OCI-LY7 (cell line): ENCODE measurements at regions not wholly inside any gene's neighbourhood (a gene's known extent, or its start where the extent isn't known, plus 50 kb on each side); places are given as distances from the start of the nearest gene placed in this dataset.

Experiments
- BruUV-seq: library from RNA; stranded (reverse); fragments of 400-500 nt; replicated peaks from 2 replicates; lab custom pipeline; 2021; lab: Mats Ljungman, UMichigan
- CTCF ChIA-PET: fragments of 300-600 bp; sonication (Branson Sonifier 250); formaldehyde crosslinking; loops from one replicate; lab custom pipeline; 2022; ENCODE audit warnings: antibody characterized with exemption; ENCODE audit not compliant: unreplicated experiment; lab: Charles Lee
- POLR2A ChIA-PET: fragments of 300-600 bp; sonication (Branson Sonifier 250); formaldehyde crosslinking; loops from one replicate; lab custom pipeline; 2022; ENCODE audit warnings: antibody characterized with exemption; lab: Charles Lee
- DNase-seq: peaks from one replicate; pipeline ENCODE4 v3.0.0-alpha.2; 2015; ENCODE audit warnings: low spot score
- H2AFZ ChIP-seq: fragments of 200-600 bp; sonication (generic), shearing (Covaris generic); 2 replicates; pipeline ENCODE4 v1.6.1; 2014; ENCODE audit warnings: mild to moderate bottlenecking, antibody characterized with exemption, low read length, moderate library complexity
- H3K27ac ChIP-seq: fragments of 200-600 bp; sonication (generic); 2 replicates; pipeline ENCODE4 v1.5.1; 2014; ENCODE audit warnings: mixed run types, low read depth, mild to moderate bottlenecking, moderate library complexity, low read length, inconsistent platforms; ENCODE audit not compliant: poor library complexity, severe bottlenecking
- H3K36me3 ChIP-seq: fragments of 200-600 bp; sonication (generic); 2 replicates; pipeline ENCODE4 v1.6.1; 2014; ENCODE audit warnings: mild to moderate bottlenecking, antibody characterized with exemption, low read length, moderate library complexity, mixed read lengths; ENCODE audit not compliant: insufficient read depth
- H3K4me1 ChIP-seq: fragments of 200-600 bp; sonication (generic); 2 replicates; pipeline ENCODE4 v1.5.1; 2014; ENCODE audit warnings: mild to moderate bottlenecking, low read length; ENCODE audit not compliant: insufficient read depth, poor library complexity, severe bottlenecking
- H3K4me2 ChIP-seq: fragments of 200-600 bp; sonication (generic); 2 replicates; pipeline ENCODE4 v1.6.1; 2014; ENCODE audit warnings: mild to moderate bottlenecking, low read length
- H3K4me3 ChIP-seq: fragments of 200-600 bp; sonication (generic); 2 replicates; pipeline ENCODE4 v1.5.1; 2014; ENCODE audit warnings: mild to moderate bottlenecking, low read depth, low read length; ENCODE audit not compliant: poor library complexity, severe bottlenecking
- H3K79me2 ChIP-seq: fragments of 200-600 bp; sonication (generic); 2 replicates; pipeline ENCODE4 v1.6.1; 2016; ENCODE audit warnings: low read depth, mild to moderate bottlenecking, low read length, moderate library complexity, mixed read lengths; ENCODE audit not compliant: insufficient read depth
- H3K9me2 ChIP-seq: fragments of 200-600 bp; sonication (generic); 2 replicates; pipeline ENCODE4 v1.6.1; 2016; ENCODE audit warnings: mild to moderate bottlenecking, low read length, mixed read lengths; ENCODE audit not compliant: insufficient read depth
- H3K9me3 ChIP-seq: fragments of 200-600 bp; sonication (generic); 2 replicates; pipeline ENCODE4 v1.6.1; 2014; ENCODE audit warnings: mild to moderate bottlenecking, mixed run types, low read length, mixed read lengths
- H4K20me1 ChIP-seq: fragments of 200-600 bp; sonication (generic); 2 replicates; pipeline ENCODE4 v1.6.1; 2014; ENCODE audit warnings: mild to moderate bottlenecking, antibody characterized with exemption, low read length, moderate library complexity, mixed read lengths; ENCODE audit not compliant: insufficient read depth
- EZH2phosphoT487 ChIP-seq: fragments of 200-600 bp; sonication (generic); IDR thresholded peaks from 2 replicates; pipeline ENCODE4 v1.6.1; 2018; ENCODE audit warnings: low read depth, borderline replicate concordance, mild to moderate bottlenecking, mixed run types, antibody characterized with exemption, low read length, moderate library complexity, mixed read lengths
- intact Hi-C: fragments of 100-400 bp; cut with micrococcal nuclease; formaldehyde crosslinking; loops from one replicate; pipeline ENCODE4 v1.10.0; 2022; ENCODE audit not compliant: unreplicated experiment
- TF ChIP-seq, protein P1 (sequence below): fragments of 200-600 bp; sonication (generic); conservative IDR thresholded peaks from 2 replicates; pipeline ENCODE4 v1.5.1; 2014; ENCODE audit warnings: mild to moderate bottlenecking, antibody characterized with exemption, low read length, moderate library complexity, mixed read lengths

GRCh38 chr4:165698272-165698671, 174.8 kb upstream of the TLL1 start:
- TF ChIP-seq EZH2phosphoT487, result no peak
- TF ChIP-seq, protein P1, sequence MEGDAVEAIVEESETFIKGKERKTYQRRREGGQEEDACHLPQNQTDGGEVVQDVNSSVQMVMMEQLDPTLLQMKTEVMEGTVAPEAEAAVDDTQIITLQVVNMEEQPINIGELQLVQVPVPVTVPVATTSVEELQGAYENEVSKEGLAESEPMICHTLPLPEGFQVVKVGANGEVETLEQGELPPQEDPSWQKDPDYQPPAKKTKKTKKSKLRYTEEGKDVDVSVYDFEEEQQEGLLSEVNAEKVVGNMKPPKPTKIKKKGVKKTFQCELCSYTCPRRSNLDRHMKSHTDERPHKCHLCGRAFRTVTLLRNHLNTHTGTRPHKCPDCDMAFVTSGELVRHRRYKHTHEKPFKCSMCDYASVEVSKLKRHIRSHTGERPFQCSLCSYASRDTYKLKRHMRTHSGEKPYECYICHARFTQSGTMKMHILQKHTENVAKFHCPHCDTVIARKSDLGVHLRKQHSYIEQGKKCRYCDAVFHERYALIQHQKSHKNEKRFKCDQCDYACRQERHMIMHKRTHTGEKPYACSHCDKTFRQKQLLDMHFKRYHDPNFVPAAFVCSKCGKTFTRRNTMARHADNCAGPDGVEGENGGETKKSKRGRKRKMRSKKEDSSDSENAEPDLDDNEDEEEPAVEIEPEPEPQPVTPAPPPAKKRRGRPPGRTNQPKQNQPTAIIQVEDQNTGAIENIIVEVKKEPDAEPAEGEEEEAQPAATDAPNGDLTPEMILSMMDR, result no peak

GRCh38 chr4:165699055-165699454, 174.0 kb upstream of the TLL1 start:
- H4K20me1 ChIP-seq, result no peaks in the 10 kb centered on the region
- TF ChIP-seq, protein P1, result no peak
- no peak for TF ChIP-seq EZH2phosphoT487
- no peaks in the 10 kb centered on the region for H3K4me1 ChIP-seq
- H3K79me2 ChIP-seq, result no peaks in the 10 kb centered on the region
- H2AFZ ChIP-seq, result no peak overlapping the region
- no peak for DNase-seq
- no peak overlapping the region for H3K27ac ChIP-seq
- H3K36me3 ChIP-seq, result no peaks in the 10 kb centered on the region
- POLR2A ChIA-PET, result no interaction called here
- H3K9me2 ChIP-seq, result no peaks in the 10 kb centered on the region
- CTCF ChIA-PET, result no interaction called here
- H3K4me2 ChIP-seq, result no peak overlapping the region
- intact Hi-C loops, result no loop called here
- no peaks in the 10 kb centered on the region for H3K9me3 ChIP-seq
- no TSS peak for BruUV-seq
- no peak overlapping the region for H3K4me3 ChIP-seq

More at GRCh38 chr4:165698272-165698671, 174.8 kb upstream of the TLL1 start:
- Histone ChIP-seq H3K4me2 (no peak overlapping the region), H3K4me1 (no peaks in the 10 kb centered on the region), H3K4me3 (no peak overlapping the region), H3K9me2 (no peaks in the 10 kb centered on the region), H2AFZ (no peak overlapping the region), H4K20me1 (no peaks in the 10 kb centered on the region), H3K36me3 (no peaks in the 10 kb centered on the region), H3K9me3 (no peaks in the 10 kb centered on the region), H3K27ac (no peak overlapping the region), H3K79me2 (no peaks in the 10 kb centered on the region)
- intact Hi-C loops, result no loop called here
- ChIA-PET CTCF (no interaction called here), POLR2A (no interaction called here)
- no TSS peak for BruUV-seq
- no peak for DNase-seq

GRCh38 chr4:165700855-165701254, 172.2 kb upstream of the TLL1 start:
- Histone ChIP-seq H3K4me1 (no peaks in the 10 kb centered on the region), H3K36me3 (no peaks in the 10 kb centered on the region), H3K79me2 (no peaks in the 10 kb centered on the region), H2AFZ (no peak overlapping the region), H3K4me3 (no peak overlapping the region), H3K4me2 (no peak overlapping the region), H3K9me3 (no peaks in the 10 kb centered on the region), H3K9me2 (no peaks in the 10 kb centered on the region), H4K20me1 (no peaks in the 10 kb centered on the region), H3K27ac (no peak overlapping the region)
- POLR2A ChIA-PET, result no interaction called here
- DNase-seq, result peak; percentile 4
- intact Hi-C loops, result no loop called here
- CTCF ChIA-PET, result no interaction called here
- BruUV-seq, result no TSS peak
- no peak for TF ChIP-seq EZH2phosphoT487
- TF ChIP-seq, protein P1, result peak; percentile 45; the same call in 1 of the 2 replicates
